ENCODE measurements at regions not wholly inside any gene's neighbourhood (a gene's known extent, or its start where the extent isn't known, plus 50 kb on each side); places are given as distances from the start of the nearest gene placed in this dataset.

DNA sequence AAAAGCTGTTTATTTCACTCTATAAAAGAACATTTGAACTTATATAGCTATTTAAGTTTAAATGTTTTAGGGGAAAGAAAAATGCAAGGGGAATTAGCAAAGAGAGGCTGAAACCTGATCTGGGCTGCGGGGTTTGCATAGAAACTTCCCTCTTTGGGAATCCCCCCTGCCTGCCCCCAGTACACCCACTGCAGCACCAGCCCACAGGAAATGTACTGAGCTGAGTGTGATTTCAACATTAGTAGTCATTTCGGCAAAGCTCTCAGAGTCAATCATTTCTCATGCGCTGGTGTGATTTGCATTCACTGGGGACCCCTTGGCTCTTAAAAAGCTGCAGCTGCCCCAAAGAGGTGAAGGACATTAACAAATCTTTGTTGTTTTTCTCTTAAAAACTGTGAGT lies 859.4 kb downstream of the MAFB start:
- DNase-seq (ENCODE audit: insufficient read length, low spot score) (no peak), FAIRE-seq (no peak)
- TF ChIP-seq, protein P1, sequence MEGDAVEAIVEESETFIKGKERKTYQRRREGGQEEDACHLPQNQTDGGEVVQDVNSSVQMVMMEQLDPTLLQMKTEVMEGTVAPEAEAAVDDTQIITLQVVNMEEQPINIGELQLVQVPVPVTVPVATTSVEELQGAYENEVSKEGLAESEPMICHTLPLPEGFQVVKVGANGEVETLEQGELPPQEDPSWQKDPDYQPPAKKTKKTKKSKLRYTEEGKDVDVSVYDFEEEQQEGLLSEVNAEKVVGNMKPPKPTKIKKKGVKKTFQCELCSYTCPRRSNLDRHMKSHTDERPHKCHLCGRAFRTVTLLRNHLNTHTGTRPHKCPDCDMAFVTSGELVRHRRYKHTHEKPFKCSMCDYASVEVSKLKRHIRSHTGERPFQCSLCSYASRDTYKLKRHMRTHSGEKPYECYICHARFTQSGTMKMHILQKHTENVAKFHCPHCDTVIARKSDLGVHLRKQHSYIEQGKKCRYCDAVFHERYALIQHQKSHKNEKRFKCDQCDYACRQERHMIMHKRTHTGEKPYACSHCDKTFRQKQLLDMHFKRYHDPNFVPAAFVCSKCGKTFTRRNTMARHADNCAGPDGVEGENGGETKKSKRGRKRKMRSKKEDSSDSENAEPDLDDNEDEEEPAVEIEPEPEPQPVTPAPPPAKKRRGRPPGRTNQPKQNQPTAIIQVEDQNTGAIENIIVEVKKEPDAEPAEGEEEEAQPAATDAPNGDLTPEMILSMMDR (IDR thresholded peaks at IDR 0.05; ENCODE audit: insufficient read depth, missing control alignments) = no peak

DNA sequence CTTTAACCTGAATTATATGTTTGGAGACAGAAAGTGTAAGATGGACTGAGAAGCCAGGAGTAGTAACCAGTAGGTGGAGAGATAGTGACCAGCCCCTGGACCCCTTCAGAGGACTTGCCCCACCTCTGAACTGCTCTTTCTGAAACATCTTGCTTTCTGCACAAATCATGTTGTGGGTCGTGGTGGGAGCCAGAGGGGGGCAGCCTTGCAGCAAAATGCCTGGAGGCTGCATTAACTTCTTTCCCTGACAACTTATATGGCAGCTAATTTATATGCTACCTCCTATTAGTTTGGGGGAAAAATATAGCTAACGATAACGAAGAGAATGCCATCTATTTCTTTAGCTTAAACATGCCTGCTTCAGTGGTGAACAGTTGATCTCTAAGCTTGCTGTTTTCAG lies 859.8 kb downstream of the MAFB start:
- DNase-seq (ENCODE audit: insufficient read length, low spot score) = no peak
- TF ChIP-seq, protein P1 (IDR thresholded peaks at IDR 0.05; ENCODE audit: insufficient read depth, missing control alignments) = no peak
- FAIRE-seq = no peak

DNA sequence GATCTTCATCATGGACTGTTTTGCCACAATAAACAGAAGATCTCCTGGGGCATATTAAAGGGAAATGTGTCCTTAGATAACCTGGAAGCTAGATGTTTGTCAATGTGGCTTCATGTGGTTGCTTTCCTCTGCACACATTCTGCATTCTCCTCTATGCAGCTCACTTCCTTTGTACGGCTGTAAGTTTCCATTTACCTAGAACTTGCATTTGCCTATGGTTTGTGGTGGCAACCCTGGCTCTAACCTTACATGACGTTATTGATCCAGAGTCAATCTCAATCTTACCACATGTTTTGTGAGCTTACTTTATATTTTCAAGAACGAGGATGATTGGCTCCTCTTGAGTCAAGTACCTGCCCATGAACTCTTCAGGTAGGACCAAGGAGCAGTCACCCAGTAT lies 863.1 kb downstream of the MAFB start:
- FAIRE-seq (no peak), DNase-seq (ENCODE audit: insufficient read length, low spot score) (no peak)
- TF ChIP-seq, protein P1 (IDR thresholded peaks at IDR 0.05; ENCODE audit: insufficient read depth, missing control alignments) = no peak

GRCh38 chr20:39825524-39825923 lies 863.4 kb downstream of the DHX35 start:
- DNase-seq (ENCODE audit: insufficient read length, low spot score) (no peak), FAIRE-seq (no peak)
- TF ChIP-seq, protein P1 (IDR thresholded peaks at IDR 0.05; ENCODE audit: insufficient read depth, missing control alignments) = no peak

DNA sequence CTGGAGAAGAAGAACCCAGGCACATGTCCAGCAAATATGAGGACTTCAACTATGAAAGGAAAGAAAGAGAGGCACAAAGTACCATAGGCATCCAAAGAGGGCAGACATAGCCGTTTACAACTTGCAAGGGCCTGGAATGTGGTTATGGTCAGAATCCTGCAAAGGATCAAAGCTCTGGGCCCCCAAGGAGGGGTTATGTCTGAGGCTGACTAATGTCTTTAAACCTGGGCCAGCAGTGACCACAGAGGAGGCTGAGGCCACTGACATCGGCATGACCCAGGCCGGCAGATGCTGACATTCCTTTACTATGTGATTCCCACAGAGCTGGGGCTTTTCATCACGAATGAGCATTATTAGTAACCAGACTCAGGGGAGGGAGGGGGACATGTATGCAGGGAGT lies 861.1 kb downstream of the DHX35 start:
- TF ChIP-seq, protein P1 (IDR thresholded peaks at IDR 0.05; ENCODE audit: insufficient read depth, missing control alignments) = no peak
- FAIRE-seq = no peak
- DNase-seq (ENCODE audit: insufficient read length, low spot score) = no peak

- no peak for FAIRE-seq
- no peak for DNase-seq (ENCODE audit: insufficient read length, low spot score)
- TF ChIP-seq, protein P1 (IDR thresholded peaks at IDR 0.05; ENCODE audit: insufficient read depth, missing control alignments) = no peak
Observed at GRCh38 chr20:39822667-39823066, 860.5 kb downstream of the DHX35 start.

DNA sequence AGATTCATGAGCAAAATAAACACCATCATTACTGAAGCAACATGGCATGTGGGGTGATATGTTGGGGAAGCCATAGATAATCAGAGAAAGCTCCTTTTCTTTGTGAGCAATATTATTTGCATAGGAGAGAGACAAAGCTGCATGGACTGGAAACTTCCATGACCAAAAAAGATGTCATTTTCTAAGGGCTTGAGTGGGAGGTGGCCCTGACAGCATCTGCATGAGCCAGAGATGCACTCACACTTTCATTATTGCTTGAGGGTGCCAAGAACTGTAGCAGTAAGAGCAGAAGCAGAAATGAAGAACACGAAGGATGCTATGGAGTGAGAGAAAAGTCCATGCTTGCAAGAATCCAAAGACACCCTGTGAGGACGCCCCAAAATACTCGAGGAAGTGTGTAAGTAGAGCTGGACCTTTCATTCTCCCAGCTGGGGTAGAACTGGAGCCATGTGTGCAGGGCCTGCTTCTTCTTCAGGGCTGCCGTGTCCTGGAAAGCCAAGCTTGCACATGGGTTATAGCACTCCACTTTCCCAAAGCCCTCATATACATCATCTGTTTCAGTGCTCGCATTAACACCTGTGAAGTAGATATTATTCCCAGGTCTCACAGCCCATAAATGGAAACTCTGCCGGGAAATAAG lies 851.2 kb downstream of the DHX35 start:
- no peak for FAIRE-seq

More for the DNA sequence above, 851.2 kb downstream of the DHX35 start:
- TF ChIP-seq, protein P1 (IDR thresholded peaks at IDR 0.05; ENCODE audit: insufficient read depth, missing control alignments) = no peak
- no peak for DNase-seq (ENCODE audit: insufficient read length, low spot score)

All from D721Med (cell line).